Panc1 (cell line): ENCODE measurements at regions not wholly inside any gene's neighbourhood (a gene's known extent, or its start where the extent isn't known, plus 50 kb on each side); places are given as distances from the start of the nearest gene placed in this dataset.

Experiments
- ATAC-seq: fragments of 200-7000 bp; cut with Tn5 transposase; 2 replicates; pipeline ENCODE4 v1.9.1; 2020; ENCODE audit warnings: mild to moderate bottlenecking, moderate library complexity
- BruUV-seq: library from RNA; stranded (reverse); fragments of 400-500 nt; replicated peaks from 2 replicates; lab custom pipeline; 2021; lab: Mats Ljungman, UMichigan
- CTCF ChIA-PET: fragments of 300-600 bp; sonication (Branson Sonifier 250); formaldehyde crosslinking; loops from one replicate; lab custom pipeline; 2022; ENCODE audit warnings: antibody characterized with exemption; lab: Charles Lee
- POLR2A ChIA-PET: fragments of 300-600 bp; sonication (Branson Sonifier 250); formaldehyde crosslinking; loops from one replicate; lab custom pipeline; 2022; ENCODE audit warnings: antibody characterized with exemption; lab: Charles Lee
- DNase-seq: peaks from one replicate; pipeline ENCODE4 v3.0.0-alpha.2; 2010; ENCODE audit warnings: low read depth, low spot score
- H3K27ac ChIP-seq: 2 replicates; pipeline ENCODE4 v1.5.1; 2011; ENCODE audit warnings: mild to moderate bottlenecking, low read length, inconsistent platforms
- H3K27me3 ChIP-seq: fragments of 200-500 bp; sonication (Bioruptor generic); 2 replicates; pipeline ENCODE4 v1.6.0; 2014; ENCODE audit warnings: low read length, inconsistent platforms; ENCODE audit not compliant: control insufficient read depth, insufficient read depth
- H3K36me3 ChIP-seq: fragments of 200-500 bp; sonication (Bioruptor generic); 2 replicates; pipeline ENCODE4 v1.5.1; 2014; ENCODE audit warnings: inconsistent platforms, mild to moderate bottlenecking, low read length, moderate library complexity; ENCODE audit not compliant: control insufficient read depth, insufficient read depth
- H3K4me1 ChIP-seq: 2 replicates; pipeline ENCODE4 v1.5.1; 2011; ENCODE audit warnings: inconsistent platforms, mild to moderate bottlenecking, low read length, moderate library complexity; ENCODE audit not compliant: control insufficient read depth, insufficient read depth
- H3K4me3 ChIP-seq, 2 experiments: 2 replicates each; pipeline ENCODE4 v1.5.1; 2011 to 2012; ENCODE audit warnings: low read depth in 2 of 2, low read length in 2 of 2, mild to moderate bottlenecking in 2 of 2, inconsistent platforms in 1 of 2, moderate library complexity in 1 of 2
- H3K9me3 ChIP-seq: fragments of 200-500 bp; sonication (Bioruptor generic); 2 replicates; pipeline ENCODE4 v1.5.1; 2014; ENCODE audit warnings: low read depth, mild to moderate bottlenecking, inconsistent platforms, low read length, moderate library complexity; ENCODE audit not compliant: control insufficient read depth, insufficient read depth
- CTCF ChIP-seq: fragments of 450-650 bp; IDR thresholded peaks from 2 replicates; pipeline ENCODE4 v1.5.1; 2017; ENCODE audit warnings: mild to moderate bottlenecking
- POLR2AphosphoS5 ChIP-seq: IDR thresholded peaks from 2 replicates; pipeline ENCODE4 v1.6.1; 2012; ENCODE audit warnings: mild to moderate bottlenecking, low read depth, low read length, moderate library complexity
- REST ChIP-seq, 2 experiments: IDR thresholded peaks; 2 replicates each; pipeline ENCODE4 v1.6.1; 2011 to 2012; ENCODE audit warnings: low read depth in 2 of 2, control low read depth in 1 of 2, low read length in 1 of 2, mild to moderate bottlenecking in 1 of 2, moderate library complexity in 1 of 2; ENCODE audit not compliant: insufficient read depth in 1 of 2
- SIN3A ChIP-seq: IDR thresholded peaks from 2 replicates; pipeline ENCODE4 v1.6.1; 2012; ENCODE audit warnings: low read depth, mild to moderate bottlenecking, low read length, moderate library complexity, borderline replicate concordance; ENCODE audit not compliant: insufficient read depth
- TCF7L2 ChIP-seq: IDR thresholded peaks from 2 replicates; pipeline ENCODE4 v1.6.1; 2011; ENCODE audit warnings: mild to moderate bottlenecking, low read depth, low read length, inconsistent platforms
- in situ Hi-C: cut with HindIII; loops from 2 replicates; pipeline ENCODE4 v1.10.0; 2016; ENCODE audit warnings: low sequenced_read_pairs, low pct_unique_long_range_greater_than_20kb
- intact Hi-C: fragments of 100-400 bp; cut with micrococcal nuclease; formaldehyde crosslinking; loops from one replicate; pipeline ENCODE4 v1.10.0; 2022; ENCODE audit not compliant: unreplicated experiment

DNA sequence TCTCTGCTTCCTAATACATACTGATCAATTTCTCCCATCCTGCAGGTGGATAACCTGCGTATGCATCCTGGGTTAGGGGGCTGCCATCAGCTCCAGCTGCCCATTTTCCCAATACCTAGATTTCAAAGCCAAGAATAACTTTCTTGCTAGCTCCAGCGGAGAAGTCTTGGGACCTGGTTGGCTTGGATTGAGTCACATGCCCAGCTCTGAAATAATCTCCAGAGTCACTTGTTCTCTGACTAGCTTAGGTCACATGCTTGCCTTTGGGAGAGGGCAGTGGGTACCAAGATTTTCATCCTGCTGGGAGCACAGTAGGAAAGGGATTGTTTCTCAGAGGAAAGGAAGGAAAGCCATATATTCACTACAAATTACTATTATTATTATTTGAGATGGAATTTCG, 70.0 kb upstream of the ELAC2 start:
- no peak for ATAC-seq
- BruUV-seq, result no TSS peak
- in situ Hi-C loops, result no loop called here

GRCh38 chr17:13086142-13086769, 68.4 kb upstream of the ELAC2 start:
- intact Hi-C loops (no loop called here), in situ Hi-C loops (no loop called here)
- Histone ChIP-seq H3K4me1 (no peaks in the 10 kb centered on the region), H3K9me3 (no peaks in the 10 kb centered on the region), H3K27ac (no peak overlapping the region), H3K4me3 (no peak overlapping the region), H3K36me3 (no peaks in the 10 kb centered on the region), H3K27me3 (no peaks in the 10 kb centered on the region; the same call in 1 of the 2 replicates)
- POLR2A ChIA-PET, result no interaction called here
- no peak for DNase-seq
- TF ChIP-seq REST (IDR thresholded peaks at IDR 0.05; ENCODE audit: insufficient read depth in 1 of 2, low read depth in 2 of 2, low read length in 1 of 2) (no peak), SIN3A (no peak), TCF7L2 (no peak), CTCF (no peak), POLR2AphosphoS5 (no peak)
- CTCF ChIA-PET, result no interaction called here
- BruUV-seq, result no TSS peak
- no peak for ATAC-seq

More for the DNA sequence above, 70.0 kb upstream of the ELAC2 start:
- DNase-seq, result no peak
- Histone ChIP-seq H3K27ac (no peak overlapping the region), H3K27me3 (no peaks in the 10 kb centered on the region; the same call in 1 of the 2 replicates), H3K9me3 (no peaks in the 10 kb centered on the region), H3K4me1 (no peaks in the 10 kb centered on the region), H3K4me3 (no peak overlapping the region), H3K36me3 (no peaks in the 10 kb centered on the region)
- TF ChIP-seq CTCF (no peak), TCF7L2 (no peak), SIN3A (no peak), POLR2AphosphoS5 (no peak), REST (IDR thresholded peaks at IDR 0.05; ENCODE audit: insufficient read depth in 1 of 2, low read depth in 2 of 2, low read length in 1 of 2) (no peak)
- ChIA-PET POLR2A (interaction anchor here (0.6 kb wide), 1 partner anchor 42 kb away, joined by 4 read pairs; no protein-coding TSS in a partner anchor), CTCF (interaction anchor here (0.6 to 0.7 kb wide), 2 partner anchors 26 to 992 kb away, joined by 3 to 6 read pairs; no protein-coding TSS in a partner anchor)
- intact Hi-C loops, result no loop called here
